Endodermal cell (in vitro differentiated cells): ENCODE measurements at regions not wholly inside any gene's neighbourhood (a gene's known extent, or its start where the extent isn't known, plus 50 kb on each side); places are given as distances from the start of the nearest gene placed in this dataset.

Source experiments
- DNase-seq: peaks from one replicate; pipeline ENCODE4 v3.0.0-alpha.2; 2017
- H3K27ac ChIP-seq: 2 replicates; pipeline ENCODE4 v1.5.1; 2013; ENCODE audit warnings: mild to moderate bottlenecking, low read depth, low read length, moderate library complexity
- H3K27me3 ChIP-seq: 2 replicates; pipeline ENCODE4 v1.6.1; 2013; ENCODE audit warnings: mild to moderate bottlenecking, low read length, moderate library complexity; ENCODE audit not compliant: insufficient read depth, control insufficient read depth, poor library complexity, severe bottlenecking
- H3K36me3 ChIP-seq: 2 replicates; pipeline ENCODE4 v1.7.0; 2013; ENCODE audit warnings: mild to moderate bottlenecking, low read length, moderate library complexity; ENCODE audit not compliant: control insufficient read depth, insufficient read depth
- H3K4me1 ChIP-seq: one replicate; pipeline ENCODE4 v1.7.0; 2013; ENCODE audit warnings: low read length; ENCODE audit not compliant: control insufficient read depth, insufficient read depth
- H3K4me3 ChIP-seq: 2 replicates; pipeline ENCODE4 v1.5.1; 2013; ENCODE audit warnings: mild to moderate bottlenecking, low read length, moderate library complexity
- H3K9ac ChIP-seq: 2 replicates; pipeline ENCODE4 v1.6.1; 2013; ENCODE audit warnings: mild to moderate bottlenecking, low read length, moderate library complexity; ENCODE audit not compliant: poor library complexity, severe bottlenecking; ENCODE audit errors: extremely low read depth
- H3K9me3 ChIP-seq: 2 replicates; pipeline ENCODE4 v1.6.1; 2013; ENCODE audit warnings: mild to moderate bottlenecking, low read length, moderate library complexity; ENCODE audit not compliant: control insufficient read depth
- H3K27ac Mint-ChIP-seq: 2 replicates; pipeline ENCODE4 v1.8.0; 2020; ENCODE audit warnings: mixed read lengths
- H3K27me3 Mint-ChIP-seq: 2 replicates; pipeline ENCODE4 v1.8.0; 2021; ENCODE audit warnings: mild to moderate bottlenecking, mixed read lengths; ENCODE audit not compliant: insufficient read depth
- H3K36me3 Mint-ChIP-seq: 2 replicates; pipeline ENCODE4 v1.8.0; 2020; ENCODE audit warnings: low read depth, mixed read lengths
- H3K4me1 Mint-ChIP-seq: 2 replicates; pipeline ENCODE4 v1.8.0; 2020; ENCODE audit warnings: mixed read lengths
- H3K4me3 Mint-ChIP-seq: 2 replicates; pipeline ENCODE4 v1.8.0; 2020; ENCODE audit warnings: mild to moderate bottlenecking, moderate library complexity, mixed read lengths
- H3K9me3 Mint-ChIP-seq: 2 replicates; pipeline ENCODE4 v1.8.0; 2020; ENCODE audit warnings: mild to moderate bottlenecking, mixed read lengths
- CTCF ChIP-seq: fragments of 200-600 bp; sonication (generic); conservative IDR thresholded peaks from 2 replicates; pipeline ENCODE4 v1.5.0; 2021; ENCODE audit warnings: antibody characterized with exemption, mild to moderate bottlenecking
- WGBS, 2 experiments: methylation state at CpG; one replicate each; pipeline versions ENCODE4 v1.1.5 to v1.1.7; 2013; ENCODE audit warnings: missing lambda C conversion rate in 2 of 2, mixed read lengths in 1 of 2; ENCODE audit not compliant: insufficient coverage in 1 of 2, insufficient read length in 1 of 2; 5-methylcytosine and 5-hydroxymethylcytosine counted together

GRCh38 chr13:71924931-71925330 lies 57.9 kb upstream of the DACH1 start:
- H3K9me3 Mint-ChIP-seq, result no peaks in the 10 kb centered on the region
- no peak overlapping the region for H3K27ac Mint-ChIP-seq
- no peak overlapping the region for H3K4me3 ChIP-seq
- no peak overlapping the region for H3K4me3 Mint-ChIP-seq
- H3K36me3 ChIP-seq, result no peaks in the 10 kb centered on the region
- H3K9ac ChIP-seq, result no peak overlapping the region
- H3K4me1 ChIP-seq, result no peaks in the 10 kb centered on the region
- WGBS, 2 experiments, result 86 to 100% methylated on average over 1 of the region's 2 CpGs
- no peak overlapping the region for H3K27ac ChIP-seq
- TF ChIP-seq CTCF, result no peak
- no peaks in the 10 kb centered on the region for H3K9me3 ChIP-seq
- no peaks in the 10 kb centered on the region for H3K36me3 Mint-ChIP-seq
- H3K27me3 Mint-ChIP-seq, result no peaks in the 10 kb centered on the region
- no peaks in the 10 kb centered on the region for H3K27me3 ChIP-seq
- DNase-seq, result no peak
- H3K4me1 Mint-ChIP-seq, result no peaks in the 10 kb centered on the region

- no peaks in the 10 kb centered on the region for H3K9me3 ChIP-seq
- H3K9ac ChIP-seq, result no peak overlapping the region
- Mint-ChIP-seq H3K27me3 (no peaks in the 10 kb centered on the region), H3K9me3 (no peaks in the 10 kb centered on the region), H3K36me3 (no peaks in the 10 kb centered on the region), H3K27ac (no peak overlapping the region), H3K4me3 (no peak overlapping the region), H3K4me1 (no peaks in the 10 kb centered on the region)
- H3K4me1 ChIP-seq, result no peaks in the 10 kb centered on the region
- no peak for TF ChIP-seq CTCF
- no peaks in the 10 kb centered on the region for H3K36me3 ChIP-seq
- 82 to 100% methylated on average over 1 of the region's 1 CpG for WGBS, 2 experiments
- no peak overlapping the region for H3K4me3 ChIP-seq
- DNase-seq, result no peak
- no peak overlapping the region for H3K27ac ChIP-seq
- no peaks in the 10 kb centered on the region for H3K27me3 ChIP-seq
Measured at GRCh38 chr13:71922194-71922593, 55.2 kb upstream of the DACH1 start.
